SW 1271 (cell line): ENCODE measurements at regions not wholly inside any gene's neighbourhood (a gene's known extent, or its start where the extent isn't known, plus 50 kb on each side); places are given as distances from the start of the nearest gene placed in this dataset.
A peak's percentile ranks its signal among the peaks of the same experiment; 100 is the strongest.
"Not testable (repeated sequence)": the region's sequence is repeated elsewhere in the genome, so short reads cannot be mapped to it uniquely, and the experiment has no call there.

Experiments used
- DNase-seq, 2 experiments: peaks; one replicate each; lab custom pipeline; 2025; lab: John Stamatoyannopoulos, UW

- no peak for DNase-seq
Measured at GRCh38 chr1:185468626-185469025, 151.6 kb upstream of the IVNS1ABP start.

- no peak for DNase-seq
Measured at GRCh38 chr1:185467122-185467521, 150.1 kb upstream of the IVNS1ABP start.

GRCh38 chr1:185464777-185465176 lies 147.7 kb upstream of the IVNS1ABP start:
- no peak for DNase-seq

- DNase-seq = no peak
Measured at GRCh38 chr1:185463433-185463832, 146.4 kb upstream of the IVNS1ABP start.

GRCh38 chr1:185463011-185463410 lies 146.0 kb upstream of the IVNS1ABP start:
- DNase-seq = no peak

- not testable (repeated sequence) for DNase-seq
Measured at GRCh38 chr1:185460723-185461122, 143.7 kb upstream of the IVNS1ABP start.

- no peak for DNase-seq
Measured at GRCh38 chr1:185459141-185459540, 142.1 kb upstream of the IVNS1ABP start.

- no peak for DNase-seq
Measured at GRCh38 chr1:185458670-185459069, 141.6 kb upstream of the IVNS1ABP start.

- no peak for DNase-seq
Measured at GRCh38 chr1:185453496-185454192, 136.6 kb upstream of the IVNS1ABP start.

- DNase-seq = no peak
Measured at GRCh38 chr1:185450917-185451316, 133.9 kb upstream of the IVNS1ABP start.

GRCh38 chr1:185450060-185450788 lies 133.2 kb upstream of the IVNS1ABP start:
- DNase-seq = no peak

GRCh38 chr1:185449378-185450059 lies 132.5 kb upstream of the IVNS1ABP start:
- no peak for DNase-seq

- no peak for DNase-seq
Measured at GRCh38 chr1:185448591-185449186, 131.6 kb upstream of the IVNS1ABP start.

- no peak for DNase-seq
Measured at GRCh38 chr1:185446131-185446530, 129.1 kb upstream of the IVNS1ABP start.

GRCh38 chr1:185445594-185445993 lies 128.6 kb upstream of the IVNS1ABP start:
- no peak for DNase-seq

GRCh38 chr1:185444676-185445075 lies 127.6 kb upstream of the IVNS1ABP start:
- DNase-seq = no peak

- no peak for DNase-seq
Measured at GRCh38 chr1:185442050-185442449, 125.0 kb upstream of the IVNS1ABP start.

- no peak for DNase-seq
Measured at GRCh38 chr1:185441605-185442004, 124.6 kb upstream of the IVNS1ABP start.

GRCh38 chr1:185440877-185441276 lies 123.8 kb upstream of the IVNS1ABP start:
- DNase-seq = no peak

- peak in 1 of 2 experiments; percentile 6 for DNase-seq
Measured at GRCh38 chr1:185439727-185440415, 122.8 kb upstream of the IVNS1ABP start.

- no peak for DNase-seq
Measured at GRCh38 chr1:185438936-185439335, 121.9 kb upstream of the IVNS1ABP start.
